ENCODE measurements at regions not wholly inside any gene's neighbourhood (a gene's known extent, or its start where the extent isn't known, plus 50 kb on each side); places are given as distances from the start of the nearest gene placed in this dataset.
A peak's percentile ranks its signal among the peaks of the same experiment; 100 is the strongest.

GRCh38 chr14:53542732-53543131 is 389.6 kb upstream of the DDHD1 start:
- DNase-seq: peak; percentile 12
- no peak overlapping the region for H3K4me3 Mint-ChIP-seq
- H3K27me3 Mint-ChIP-seq (ENCODE audit: insufficient read depth): no peaks in the 10 kb centered on the region; the same call in 1 of the 2 replicates
- H3K9me3 Mint-ChIP-seq: no peaks in the 10 kb centered on the region
- H3K36me3 Mint-ChIP-seq (ENCODE audit: low read depth): no peaks in the 10 kb centered on the region
- peaks cover 18% of the 10 kb centered on the region; the same call in 1 of the 2 replicates for H3K4me1 Mint-ChIP-seq (ENCODE audit: low read depth)
- H3K27ac Mint-ChIP-seq: no peak overlapping the region
- TF ChIP-seq CTCF (IDR thresholded peaks at IDR 0.05): no peak

- no peak for DNase-seq
- Mint-ChIP-seq H3K4me3 (no peak overlapping the region), H3K9me3 (no peaks in the 10 kb centered on the region), H3K27me3 (ENCODE audit: insufficient read depth) (no peaks in the 10 kb centered on the region; the same call in 1 of the 2 replicates), H3K36me3 (ENCODE audit: low read depth) (no peaks in the 10 kb centered on the region), H3K27ac (no peak overlapping the region), H3K4me1 (ENCODE audit: low read depth) (peaks cover 21% of the 10 kb centered on the region; the same call in 1 of the 2 replicates)
- TF ChIP-seq CTCF (IDR thresholded peaks at IDR 0.05): no peak
These were observed 388.3 kb upstream of the DDHD1 start for GRCh38 chr14:53541411-53541810.

DNA sequence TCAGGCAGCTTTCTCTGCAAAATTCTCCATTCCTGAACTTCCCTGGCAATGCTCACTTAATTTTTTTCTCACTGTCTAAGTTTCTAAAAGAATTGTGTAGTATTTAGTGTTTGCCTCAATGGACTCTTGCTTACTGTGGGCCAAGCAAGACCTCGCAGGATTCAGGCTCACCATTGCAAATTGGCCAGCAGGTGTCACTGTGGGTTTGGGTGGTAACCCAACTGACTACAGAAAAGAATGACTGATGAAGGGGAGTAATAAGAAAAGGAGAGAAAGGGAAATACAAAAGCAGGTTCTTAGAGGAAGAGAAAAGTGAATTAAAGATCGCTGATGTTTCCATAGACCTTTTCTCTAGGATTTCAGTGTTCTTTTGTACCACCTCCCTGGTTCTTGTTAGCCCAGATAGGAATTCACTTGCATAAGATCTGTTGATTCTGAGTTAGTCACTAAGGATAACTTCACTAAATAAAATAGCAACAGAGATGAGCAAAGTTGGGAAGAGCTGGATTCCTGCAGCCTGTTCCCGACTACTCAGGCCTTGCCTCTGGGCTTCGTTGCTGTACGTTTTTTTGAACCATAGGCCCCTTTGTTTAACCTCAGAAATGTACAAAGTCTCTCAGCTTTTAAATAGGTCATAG is 386.5 kb upstream of the DDHD1 start:
- H3K27ac Mint-ChIP-seq: no peak overlapping the region; the same call in 1 of the 2 replicates
- H3K36me3 Mint-ChIP-seq (ENCODE audit: low read depth): no peaks in the 10 kb centered on the region
- no peak overlapping the region for H3K4me3 Mint-ChIP-seq
- H3K27me3 Mint-ChIP-seq (ENCODE audit: insufficient read depth): no peaks in the 10 kb centered on the region; the same call in 1 of the 2 replicates
- H3K4me1 Mint-ChIP-seq (ENCODE audit: low read depth): peaks cover 21% of the 10 kb centered on the region; the same call in 1 of the 2 replicates
- peak; percentile 67 for DNase-seq
- TF ChIP-seq CTCF (IDR thresholded peaks at IDR 0.05): peak; percentile 96
- no peaks in the 10 kb centered on the region for H3K9me3 Mint-ChIP-seq

GRCh38 chr14:53538316-53538881 is 385.3 kb upstream of the DDHD1 start:
- H3K27ac Mint-ChIP-seq: no peak overlapping the region
- no peaks in the 10 kb centered on the region for H3K9me3 Mint-ChIP-seq
- peaks cover under 1% of the 10 kb centered on the region; the same call in 1 of the 2 replicates for H3K27me3 Mint-ChIP-seq (ENCODE audit: insufficient read depth)
- peaks cover 21% of the 10 kb centered on the region; the same call in 1 of the 2 replicates for H3K4me1 Mint-ChIP-seq (ENCODE audit: low read depth)
- DNase-seq: no peak
- TF ChIP-seq CTCF (IDR thresholded peaks at IDR 0.05): no peak
- H3K4me3 Mint-ChIP-seq: no peak overlapping the region
- H3K36me3 Mint-ChIP-seq (ENCODE audit: low read depth): no peaks in the 10 kb centered on the region

DNA sequence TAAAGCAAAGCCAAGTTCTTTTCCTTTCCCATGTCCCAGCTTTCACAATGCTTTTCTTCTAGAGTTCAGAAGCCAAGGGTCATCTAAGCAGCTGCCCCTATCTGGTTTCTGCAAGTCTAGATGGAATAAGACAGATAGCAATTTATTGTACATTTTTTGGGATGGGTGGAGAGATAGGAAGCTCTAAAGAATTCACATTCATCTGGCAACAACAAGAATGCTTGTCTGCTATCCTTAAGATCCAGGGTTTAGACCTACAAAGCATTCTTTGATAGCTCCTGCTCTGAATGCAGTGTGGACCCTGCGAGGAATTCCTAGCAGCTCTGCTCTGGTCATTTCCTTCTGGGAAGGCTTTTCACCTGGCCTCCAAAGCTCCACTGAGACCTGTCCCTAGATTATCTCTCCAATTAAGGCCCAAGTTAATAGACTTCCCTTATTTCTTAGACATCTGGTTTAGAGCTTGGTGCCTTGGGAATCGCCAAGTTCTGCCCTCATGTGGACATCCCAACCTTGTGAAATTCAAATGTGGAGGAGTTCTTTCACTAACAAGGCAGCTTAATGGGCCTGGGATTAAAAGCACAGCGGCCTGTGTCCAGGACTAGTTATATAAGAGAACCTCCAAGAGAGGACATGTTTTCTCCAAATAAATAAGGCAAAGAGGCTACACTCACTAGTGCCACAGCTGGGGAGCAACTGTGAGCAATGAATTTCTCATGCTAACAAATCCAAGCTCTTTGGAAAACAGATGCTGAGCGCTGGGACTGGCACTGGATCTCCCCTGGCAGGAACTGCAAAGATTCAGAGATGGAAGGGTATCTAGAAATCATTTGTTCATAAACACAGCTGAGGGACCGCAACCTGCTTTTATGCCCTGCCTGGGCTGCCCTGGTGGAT is 384.5 kb upstream of the DDHD1 start:
- no peaks in the 10 kb centered on the region for H3K9me3 Mint-ChIP-seq
- H3K36me3 Mint-ChIP-seq (ENCODE audit: low read depth): no peaks in the 10 kb centered on the region
- H3K4me1 Mint-ChIP-seq (ENCODE audit: low read depth): peaks cover 21% of the 10 kb centered on the region; the same call in 1 of the 2 replicates
- peaks cover 4% of the 10 kb centered on the region; the same call in 1 of the 2 replicates for H3K27me3 Mint-ChIP-seq (ENCODE audit: insufficient read depth)
- no peak for DNase-seq
- no peak overlapping the region for H3K27ac Mint-ChIP-seq
- peak; percentile 31; the same call in 1 of the 2 replicates for TF ChIP-seq CTCF (IDR thresholded peaks at IDR 0.05)
- no peak overlapping the region for H3K4me3 Mint-ChIP-seq

All from HFFc6 (cell line).